Embryonic facial prominence (tissue), 1 donor: ENCODE measurements at regions not wholly inside any gene's neighbourhood (a gene's known extent, or its start where the extent isn't known, plus 50 kb on each side); places are given as distances from the start of the nearest gene placed in this dataset.
"Not testable (repeated sequence)": the region's sequence is repeated elsewhere in the genome, so short reads cannot be mapped to it uniquely, and the experiment has no call there.

ENCODE experiments used
- DNase-seq: peaks from one replicate; pipeline ENCODE4 v3.0.0-alpha.2; 2016; ENCODE audit errors: extremely low spot score

GRCh38 chr13:54394085-54394700 is 1365.6 kb downstream of the OLFM4 start:
- DNase-seq = no peak

DNA sequence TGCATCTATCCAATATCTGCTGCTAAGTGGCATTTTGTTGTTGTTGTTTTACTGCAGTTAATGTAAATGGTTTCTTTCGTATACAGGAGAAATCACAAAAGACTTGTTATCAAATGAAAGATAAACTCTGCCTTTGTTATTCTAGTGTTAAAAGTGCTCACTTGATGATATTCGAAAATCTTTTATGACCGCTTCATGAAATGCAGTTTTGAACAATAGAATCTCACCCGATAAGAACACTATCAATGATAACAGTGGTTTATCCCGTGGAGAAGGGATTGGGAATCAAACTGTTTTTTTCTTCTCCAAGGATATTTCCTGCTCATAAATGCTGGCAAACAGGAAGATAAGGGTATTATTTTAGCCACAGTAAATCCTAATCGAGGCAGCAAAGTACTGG is 1366.3 kb downstream of the OLFM4 start:
- no peak for DNase-seq

- DNase-seq = no peak
These were observed 1373.9 kb downstream of the OLFM4 start for GRCh38 chr13:54402495-54402894.

DNA sequence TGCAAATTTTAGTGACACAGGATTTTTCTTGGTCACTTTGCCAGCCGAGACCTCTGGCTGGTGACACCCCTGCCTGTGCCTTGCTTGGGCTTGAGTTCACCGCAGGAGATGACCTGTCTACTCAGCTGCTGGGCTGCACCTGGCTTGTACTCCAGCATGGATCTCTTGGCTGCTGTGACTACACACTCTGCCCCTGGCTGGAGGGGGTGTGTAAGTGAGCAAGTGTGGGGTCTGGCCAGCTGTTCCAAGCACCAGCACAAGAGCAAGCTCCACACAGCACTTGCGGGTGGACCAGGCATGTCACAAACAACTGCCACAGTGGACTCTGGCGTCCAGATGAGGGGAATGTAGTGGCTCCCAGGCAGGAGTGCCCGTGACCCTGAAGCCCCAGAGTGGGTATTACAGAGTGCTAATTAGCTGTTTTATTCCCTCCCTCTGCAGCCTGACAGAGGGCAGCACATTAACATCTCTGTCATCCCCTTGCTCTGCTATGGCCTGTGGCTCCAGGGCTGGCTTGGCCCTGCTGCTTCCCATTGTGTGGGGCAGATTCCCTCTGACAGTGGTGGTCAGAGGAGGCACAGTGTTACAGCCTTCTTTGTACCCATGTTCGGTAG is 1387.2 kb downstream of the OLFM4 start:
- DNase-seq = no peak

GRCh38 chr13:54422946-54423345 is 1394.3 kb downstream of the OLFM4 start:
- not testable (repeated sequence) for DNase-seq

GRCh38 chr13:54424344-54424743 is 1395.7 kb downstream of the OLFM4 start:
- DNase-seq = no peak

- DNase-seq = no peak
These were observed 1405.0 kb downstream of the OLFM4 start for GRCh38 chr13:54433493-54434206.

DNA sequence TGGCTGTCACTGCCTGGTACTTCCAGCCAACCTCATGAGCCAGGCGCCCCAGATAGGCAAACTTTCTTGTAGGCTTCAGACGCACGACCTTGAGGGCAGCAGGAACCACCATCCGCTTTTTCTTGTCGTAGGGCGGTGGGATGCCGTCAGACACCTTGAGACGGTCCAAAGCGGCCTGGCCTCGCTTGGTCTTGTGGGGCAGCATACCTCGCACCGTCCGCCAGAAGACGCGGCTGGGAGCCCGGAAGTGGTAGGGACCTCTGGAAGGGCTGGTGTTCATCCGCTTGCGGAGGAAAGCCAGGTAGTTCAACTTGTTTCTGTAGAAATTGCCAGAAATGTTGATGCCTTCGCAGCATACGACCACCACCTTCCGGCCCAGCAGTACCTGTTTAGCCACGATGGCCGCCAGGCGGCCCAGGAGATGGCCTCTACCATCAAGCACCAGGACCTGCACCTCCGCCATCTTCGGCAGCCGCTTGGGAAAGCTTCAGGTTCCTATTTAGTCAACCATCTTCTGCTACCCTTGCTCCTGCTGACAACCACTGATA is 1412.3 kb downstream of the OLFM4 start:
- not testable (repeated sequence) for DNase-seq

DNA sequence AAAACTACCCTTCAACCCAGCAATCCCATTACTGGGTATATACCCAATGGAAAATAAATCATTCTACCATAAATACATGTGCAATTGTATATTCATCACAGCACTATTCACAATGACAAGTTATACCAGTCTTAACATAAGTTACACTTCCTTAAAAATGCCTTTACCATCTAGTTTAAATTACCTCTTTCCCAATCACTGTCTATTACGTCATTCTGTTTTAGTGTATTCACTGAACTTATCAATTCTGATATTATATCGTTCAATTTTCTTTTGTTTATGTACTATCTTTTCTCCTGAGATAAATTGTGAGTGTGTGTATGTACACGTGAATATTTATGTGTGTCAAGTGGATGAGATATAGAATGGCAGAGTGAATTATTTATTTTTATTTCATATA is 1416.8 kb downstream of the OLFM4 start:
- DNase-seq = no peak

GRCh38 chr13:54445865-54446264 is 1417.3 kb downstream of the OLFM4 start:
- DNase-seq = no peak

DNA sequence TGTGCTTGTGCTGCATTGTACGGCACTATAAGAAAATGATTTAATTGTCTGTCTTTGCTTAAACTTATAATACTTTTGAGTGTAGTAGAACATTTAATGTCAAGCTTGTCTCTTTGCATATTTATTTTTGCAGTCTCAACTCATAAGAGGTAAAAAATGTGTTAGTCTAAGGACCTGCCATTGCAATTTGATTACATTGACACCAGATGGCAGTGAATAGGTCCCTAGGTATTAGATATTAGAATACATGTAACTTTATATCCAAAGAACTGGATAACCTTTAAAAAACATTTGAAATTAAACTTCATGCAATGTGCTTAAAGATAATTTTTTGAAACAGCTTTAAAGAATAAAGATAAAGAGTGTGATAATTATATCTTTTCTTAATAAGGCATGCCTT is 1421.3 kb downstream of the OLFM4 start:
- no peak for DNase-seq

DNA sequence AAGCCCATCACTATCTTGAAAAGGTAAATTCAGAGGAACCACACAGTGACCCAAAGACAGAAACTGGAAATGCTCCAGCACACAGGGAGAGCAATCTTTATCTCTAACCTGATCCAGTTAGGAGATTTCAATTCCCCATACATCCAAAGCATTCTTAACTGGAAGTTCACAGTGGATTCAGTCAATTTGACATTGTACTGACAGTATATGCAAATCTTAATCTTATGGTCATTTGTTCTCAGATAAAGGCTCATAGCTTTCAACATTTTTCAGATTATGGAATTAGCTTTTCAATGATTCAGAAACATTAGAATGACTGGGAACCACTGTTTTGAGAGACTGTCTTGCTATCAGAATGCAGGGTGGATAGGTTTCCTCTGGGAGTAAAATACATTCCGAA is 1455.6 kb downstream of the OLFM4 start:
- no peak for DNase-seq

GRCh38 chr13:54486421-54487166 is 1458.0 kb downstream of the OLFM4 start:
- DNase-seq = no peak

- no peak for DNase-seq
These were observed 1460.7 kb downstream of the OLFM4 start for GRCh38 chr13:54489359-54489758.

DNA sequence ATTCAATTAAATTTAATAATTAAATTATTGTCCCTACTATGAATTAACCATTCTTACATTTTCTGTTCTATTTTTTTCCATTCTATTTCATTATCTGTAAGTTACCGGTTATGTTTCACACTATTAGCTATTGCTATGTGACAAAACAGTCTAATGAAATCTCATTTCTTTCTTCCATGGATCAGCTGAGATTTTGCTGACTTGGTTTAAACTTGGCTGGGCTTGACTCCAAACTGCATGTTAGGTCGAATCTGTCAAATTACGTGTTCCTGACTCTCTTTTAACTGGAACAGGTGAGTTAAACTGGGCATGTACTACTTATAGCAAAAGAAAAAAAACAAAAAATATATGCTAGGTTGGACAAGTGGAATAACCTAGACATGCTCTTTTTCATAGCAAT is 1464.4 kb downstream of the OLFM4 start:
- no peak for DNase-seq

- DNase-seq = no peak
These were observed 1482.8 kb downstream of the OLFM4 start for GRCh38 chr13:54511366-54511765.

GRCh38 chr13:54513254-54513653 is 1484.6 kb downstream of the OLFM4 start:
- DNase-seq = no peak

DNA sequence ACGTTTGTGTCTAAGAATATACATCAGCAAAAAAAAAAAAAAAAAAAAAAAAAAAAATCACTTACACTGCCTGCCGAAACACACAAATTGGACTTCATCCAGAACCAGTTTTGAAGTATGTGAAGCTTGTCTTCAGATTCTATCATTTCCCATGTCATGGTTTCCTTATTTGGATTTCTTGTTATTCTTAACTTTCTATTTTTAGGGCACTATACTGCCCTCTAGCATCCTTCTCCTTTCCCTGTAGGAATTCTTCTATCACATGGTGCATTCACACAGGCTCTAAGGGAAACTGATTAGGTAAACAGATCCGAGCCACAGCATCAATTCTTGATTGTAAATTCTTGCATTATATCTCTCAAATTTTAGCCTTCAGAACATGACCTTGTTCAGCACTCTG is 1507.5 kb downstream of the OLFM4 start:
- DNase-seq = no peak

- no peak for DNase-seq
These were observed 1534.7 kb downstream of the OLFM4 start for GRCh38 chr13:54563286-54563685.

DNA sequence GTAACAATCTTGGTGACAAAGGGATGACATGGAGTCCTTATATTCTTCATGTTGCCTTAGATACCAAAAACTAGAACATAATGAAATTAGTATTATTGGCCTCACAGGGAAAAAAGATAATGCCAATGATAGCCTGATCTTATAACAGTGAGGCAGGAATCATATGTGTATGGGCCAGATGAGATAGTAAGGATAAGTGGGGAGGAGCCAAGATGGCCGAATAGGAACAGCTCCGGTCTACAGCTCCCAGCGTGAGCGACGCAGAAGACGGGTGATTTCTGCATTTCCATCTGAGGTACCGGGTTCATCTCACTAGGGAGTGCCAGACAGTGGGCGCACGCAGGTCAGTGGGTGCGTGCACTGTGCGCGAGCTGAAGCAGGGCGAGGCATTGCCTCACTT is 1543.4 kb downstream of the OLFM4 start:
- DNase-seq = not testable (repeated sequence)

GRCh38 chr13:54573186-54573585 is 1544.6 kb downstream of the OLFM4 start:
- DNase-seq = no peak

GRCh38 chr13:54574791-54575190 is 1546.2 kb downstream of the OLFM4 start:
- DNase-seq = no peak
